Esophagus muscularis mucosa (tissue), 3 donors: ENCODE measurements at regions not wholly inside any gene's neighbourhood (a gene's known extent, or its start where the extent isn't known, plus 50 kb on each side); places are given as distances from the start of the nearest gene placed in this dataset.

Experiments used
- CTCF ChIP-seq, 3 experiments: fragments of 200-600 bp in 2 of 3; fragments of 450-650 bp in 1 of 3; sonication (generic) in 2 of 3; IDR thresholded peaks; one replicate each; pipeline ENCODE4 v1.5.1; 2017 to 2019; ENCODE audit warnings: antibody characterized with exemption in 3 of 3, mild to moderate bottlenecking in 2 of 3, moderate library complexity in 1 of 3
- POLR2A ChIP-seq: fragments of 450-650 bp; IDR thresholded peaks from one replicate; pipeline ENCODE4 v1.6.1; 2017; ENCODE audit warnings: antibody characterized with exemption, moderate library complexity, mild to moderate bottlenecking, low read depth

DNA sequence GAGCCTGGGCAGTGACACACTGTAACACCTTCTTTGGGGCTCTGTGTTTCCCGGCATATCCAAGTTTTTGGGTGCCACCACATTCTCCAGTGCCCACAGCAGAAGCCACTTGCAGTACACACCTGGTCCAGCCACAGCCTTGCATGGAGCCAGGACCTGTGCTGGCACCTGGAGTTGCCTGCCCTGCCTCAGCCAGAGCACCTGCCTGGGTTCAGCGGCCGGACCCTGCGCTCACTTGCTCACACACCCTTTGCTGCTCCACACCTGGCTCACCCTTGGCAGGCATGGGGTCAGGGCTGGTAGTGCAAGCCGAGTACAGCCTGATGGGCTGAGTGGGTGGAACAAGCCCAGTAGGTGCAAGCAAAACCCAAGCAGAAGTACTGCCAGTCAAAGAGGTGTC is 1511.1 kb downstream of the TECRL start:
- no peak for TF ChIP-seq POLR2A
- no peak for TF ChIP-seq CTCF (IDR thresholded peaks at IDR 0.05)
